MM.1S (cell line): ENCODE measurements at regions not wholly inside any gene's neighbourhood (a gene's known extent, or its start where the extent isn't known, plus 50 kb on each side); places are given as distances from the start of the nearest gene placed in this dataset.

Experiments used
- DNase-seq: peaks from one replicate; pipeline ENCODE4 v3.0.0-alpha.2; 2015
- H2AFZ ChIP-seq: fragments of 300-600 bp; sonication (generic); 2 replicates; pipeline ENCODE4 v1.6.0; 2016; ENCODE audit warnings: antibody characterized with exemption, low read length
- H3F3A ChIP-seq: fragments of 300-600 bp; sonication (generic); 2 replicates; pipeline ENCODE4 v1.6.1; 2016; ENCODE audit warnings: mild to moderate bottlenecking, antibody characterized with exemption, low read length, moderate library complexity, mixed read lengths; ENCODE audit not compliant: insufficient read depth
- H3K27ac ChIP-seq: fragments of 300-600 bp; sonication (generic); 2 replicates; pipeline ENCODE4 v1.5.1; 2016; ENCODE audit warnings: mild to moderate bottlenecking, low read length
- H3K27me3 ChIP-seq: fragments of 300-600 bp; sonication (generic); replicated peaks from 2 replicates; pipeline ENCODE4 v1.6.0; 2016; ENCODE audit warnings: low read length; ENCODE audit not compliant: insufficient read depth
- H3K36me3 ChIP-seq: fragments of 300-600 bp; sonication (generic); replicated peaks from 2 replicates; pipeline ENCODE4 v1.6.1; 2016; ENCODE audit warnings: mild to moderate bottlenecking, low read length, mixed read lengths; ENCODE audit not compliant: insufficient read depth
- H3K4me1 ChIP-seq: fragments of 300-600 bp; sonication (generic); 2 replicates; pipeline ENCODE4 v1.6.1; 2016; ENCODE audit warnings: low read length, mixed read lengths
- H3K4me2 ChIP-seq: fragments of 300-600 bp; sonication (generic); 2 replicates; pipeline ENCODE4 v1.6.0; 2016; ENCODE audit warnings: low read depth, low read length
- H3K4me3 ChIP-seq: fragments of 300-600 bp; sonication (generic); 2 replicates; pipeline ENCODE4 v1.5.1; 2016; ENCODE audit warnings: low read length, mixed read lengths
- H3K79me2 ChIP-seq: fragments of 300-600 bp; sonication (generic); 2 replicates; pipeline ENCODE4 v1.6.1; 2016; ENCODE audit warnings: mixed run types, low read length, mixed read lengths
- H3K9ac ChIP-seq: fragments of 300-600 bp; sonication (generic); 2 replicates; pipeline ENCODE4 v1.6.1; 2016; ENCODE audit warnings: low read length, mixed read lengths
- H3K9me2 ChIP-seq: fragments of 300-600 bp; sonication (generic); replicated peaks from 2 replicates; pipeline ENCODE4 v1.6.1; 2016; ENCODE audit warnings: mild to moderate bottlenecking, low read length, mixed read lengths; ENCODE audit not compliant: insufficient read depth
- H3K9me3 ChIP-seq: fragments of 300-600 bp; sonication (generic); replicated peaks from 2 replicates; pipeline ENCODE4 v1.6.1; 2016; ENCODE audit warnings: mild to moderate bottlenecking, low read length, mixed read lengths; ENCODE audit not compliant: insufficient read depth
- H4K20me1 ChIP-seq: fragments of 300-600 bp; sonication (generic); 2 replicates; pipeline ENCODE4 v1.6.1; 2016; ENCODE audit warnings: mild to moderate bottlenecking, low read length, moderate library complexity, mixed read lengths; ENCODE audit not compliant: insufficient read depth
- CTCF ChIP-seq: fragments of 300-600 bp; sonication (generic); IDR thresholded peaks from 2 replicates; pipeline ENCODE4 v1.5.1; 2016; ENCODE audit warnings: antibody characterized with exemption, low read length, mixed read lengths
- EZH2 ChIP-seq: fragments of 300-600 bp; sonication (generic); optimal IDR thresholded peaks from 2 replicates; pipeline ENCODE3; 2017; ENCODE audit warnings: low read depth, mild to moderate bottlenecking, antibody characterized with exemption, low read length, mixed read lengths
- EZH2phosphoT487 ChIP-seq: fragments of 300-600 bp; sonication (generic); IDR thresholded peaks from 2 replicates; pipeline ENCODE4 v1.6.1; 2018; ENCODE audit warnings: antibody characterized with exemption, low read length

DNA sequence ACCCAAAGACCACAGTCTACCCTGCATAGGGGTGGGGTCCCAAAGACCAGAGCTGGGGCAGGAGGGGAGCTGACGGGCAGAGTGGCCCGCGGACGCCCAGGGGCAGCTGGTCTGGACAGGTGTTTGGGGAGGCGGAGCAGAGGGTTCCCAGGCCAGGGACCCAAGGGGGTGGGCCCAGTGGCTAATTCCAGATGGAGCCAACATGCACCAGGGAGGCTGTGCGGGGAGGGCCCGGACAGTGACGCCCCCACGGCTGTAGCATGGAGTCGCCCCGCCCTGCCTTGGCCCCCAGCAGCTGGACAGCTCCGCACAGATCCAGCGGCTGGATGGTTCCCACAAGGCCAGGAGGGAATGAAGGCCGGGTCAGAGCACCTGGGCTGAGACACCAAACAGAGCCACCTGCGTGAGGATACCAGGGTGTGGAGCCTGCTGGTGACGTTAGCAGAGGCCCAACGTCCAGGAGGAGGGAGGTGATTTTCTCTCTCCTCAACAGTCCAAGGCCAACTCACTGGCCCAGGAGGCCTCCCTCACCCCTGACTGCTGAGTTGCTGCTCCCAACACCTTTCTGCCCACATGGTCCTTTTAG, 55.3 kb upstream of the EGFL7 start:
- no peak overlapping the region for H3K9ac ChIP-seq
- no peaks in the 10 kb centered on the region for H3K9me3 ChIP-seq
- no peaks in the 10 kb centered on the region for H3K4me1 ChIP-seq
- H3K4me2 ChIP-seq = no peak overlapping the region
- no peak for DNase-seq
- H3K27me3 ChIP-seq = peaks cover 86% of the 10 kb centered on the region
- TF ChIP-seq CTCF = no peak
- no peak for TF ChIP-seq EZH2phosphoT487
- TF ChIP-seq EZH2 = no peak
- H2AFZ ChIP-seq = no peak overlapping the region
- no peaks in the 10 kb centered on the region for H3K79me2 ChIP-seq
- no peaks in the 10 kb centered on the region for H3K36me3 ChIP-seq
- H3K9me2 ChIP-seq = no peaks in the 10 kb centered on the region
- H3K27ac ChIP-seq = no peak overlapping the region
- no peaks in the 10 kb centered on the region for H4K20me1 ChIP-seq
- H3F3A ChIP-seq = no peaks in the 10 kb centered on the region
- no peak overlapping the region for H3K4me3 ChIP-seq

GRCh38 chr9:136606687-136607333, 55.9 kb upstream of the EGFL7 start:
- no peaks in the 10 kb centered on the region for H4K20me1 ChIP-seq
- DNase-seq = no peak
- peaks cover 85% of the 10 kb centered on the region for H3K27me3 ChIP-seq
- H3K4me3 ChIP-seq = no peak overlapping the region
- no peak overlapping the region for H3K4me2 ChIP-seq
- H3K4me1 ChIP-seq = no peaks in the 10 kb centered on the region
- no peak for TF ChIP-seq CTCF
- no peak for TF ChIP-seq EZH2phosphoT487
- TF ChIP-seq EZH2 = no peak
- no peaks in the 10 kb centered on the region for H3K36me3 ChIP-seq
- no peak overlapping the region for H3K9ac ChIP-seq
- H3F3A ChIP-seq = no peaks in the 10 kb centered on the region
- no peaks in the 10 kb centered on the region for H3K9me2 ChIP-seq
- H3K27ac ChIP-seq = no peak overlapping the region
- H3K9me3 ChIP-seq = no peaks in the 10 kb centered on the region
- H3K79me2 ChIP-seq = no peaks in the 10 kb centered on the region
- H2AFZ ChIP-seq = no peak overlapping the region

DNA sequence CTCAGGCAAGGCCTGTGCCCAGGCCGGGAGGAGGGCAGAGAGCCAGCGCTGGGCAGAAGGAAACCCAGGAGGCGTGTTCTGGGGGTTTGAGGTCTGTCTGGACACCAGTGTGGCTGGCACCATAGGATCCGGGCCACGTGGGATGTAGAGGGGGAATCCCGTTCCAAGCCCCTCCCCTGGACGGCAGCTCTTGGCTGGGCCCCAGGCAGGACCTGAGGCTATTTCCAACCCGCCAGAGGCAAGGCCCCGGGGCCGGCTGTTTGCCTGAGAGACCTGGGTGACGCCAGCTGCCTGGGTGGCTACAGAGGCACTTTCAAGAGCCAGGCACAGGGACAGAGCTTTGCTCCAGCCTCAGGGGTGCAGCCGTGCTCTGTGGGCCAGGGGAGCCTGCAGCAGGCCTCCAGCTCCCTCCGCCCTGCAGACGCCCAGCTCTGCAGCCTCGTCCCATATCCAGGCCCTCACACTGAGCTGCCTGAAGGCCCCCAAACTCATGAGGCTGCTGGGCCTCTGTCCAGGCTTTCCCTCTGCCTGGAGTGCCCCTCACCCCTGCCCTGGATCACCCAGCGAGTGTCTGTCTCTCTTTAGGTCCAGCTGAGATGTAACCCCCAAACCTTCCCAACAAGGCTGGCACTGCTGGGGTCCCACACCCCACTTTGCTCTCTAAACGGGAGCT, 56.6 kb upstream of the EGFL7 start:
- Histone ChIP-seq H3K79me2 (no peaks in the 10 kb centered on the region), H3K4me3 (no peak overlapping the region), H3F3A (no peaks in the 10 kb centered on the region), H3K9me3 (no peaks in the 10 kb centered on the region), H3K4me2 (no peak overlapping the region), H3K27me3 (peaks cover 81% of the 10 kb centered on the region), H3K9me2 (no peaks in the 10 kb centered on the region), H3K27ac (no peak overlapping the region), H3K36me3 (no peaks in the 10 kb centered on the region), H3K4me1 (no peaks in the 10 kb centered on the region), H2AFZ (no peak overlapping the region), H3K9ac (no peak overlapping the region), H4K20me1 (no peaks in the 10 kb centered on the region)
- no peak for TF ChIP-seq CTCF
- TF ChIP-seq EZH2 = no peak
- TF ChIP-seq EZH2phosphoT487 = no peak
- no peak for DNase-seq
